ENCODE measurements at regions not wholly inside any gene's neighbourhood (a gene's known extent, or its start where the extent isn't known, plus 50 kb on each side); places are given as distances from the start of the nearest gene placed in this dataset.

DNA sequence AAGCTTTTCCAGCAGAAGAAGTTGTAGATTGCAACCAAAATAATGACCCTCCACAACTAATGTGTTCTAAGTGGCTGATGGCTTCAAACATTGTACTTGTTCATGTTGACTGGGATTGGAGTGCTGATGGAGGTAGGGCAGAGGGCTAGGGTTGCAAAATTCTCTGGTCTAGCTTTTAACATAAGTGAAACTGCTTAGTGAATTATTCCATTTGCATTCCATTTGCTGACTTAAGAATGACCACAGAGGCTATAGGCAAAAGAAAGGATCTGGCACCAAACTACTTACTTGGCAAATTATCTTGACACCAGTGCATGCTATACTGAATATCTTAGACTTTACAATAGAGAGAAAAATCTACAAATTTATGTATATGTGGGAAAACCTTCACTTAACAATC lies 287.0 kb downstream of the FGF9 start (continued):
- TF ChIP-seq, protein P1, sequence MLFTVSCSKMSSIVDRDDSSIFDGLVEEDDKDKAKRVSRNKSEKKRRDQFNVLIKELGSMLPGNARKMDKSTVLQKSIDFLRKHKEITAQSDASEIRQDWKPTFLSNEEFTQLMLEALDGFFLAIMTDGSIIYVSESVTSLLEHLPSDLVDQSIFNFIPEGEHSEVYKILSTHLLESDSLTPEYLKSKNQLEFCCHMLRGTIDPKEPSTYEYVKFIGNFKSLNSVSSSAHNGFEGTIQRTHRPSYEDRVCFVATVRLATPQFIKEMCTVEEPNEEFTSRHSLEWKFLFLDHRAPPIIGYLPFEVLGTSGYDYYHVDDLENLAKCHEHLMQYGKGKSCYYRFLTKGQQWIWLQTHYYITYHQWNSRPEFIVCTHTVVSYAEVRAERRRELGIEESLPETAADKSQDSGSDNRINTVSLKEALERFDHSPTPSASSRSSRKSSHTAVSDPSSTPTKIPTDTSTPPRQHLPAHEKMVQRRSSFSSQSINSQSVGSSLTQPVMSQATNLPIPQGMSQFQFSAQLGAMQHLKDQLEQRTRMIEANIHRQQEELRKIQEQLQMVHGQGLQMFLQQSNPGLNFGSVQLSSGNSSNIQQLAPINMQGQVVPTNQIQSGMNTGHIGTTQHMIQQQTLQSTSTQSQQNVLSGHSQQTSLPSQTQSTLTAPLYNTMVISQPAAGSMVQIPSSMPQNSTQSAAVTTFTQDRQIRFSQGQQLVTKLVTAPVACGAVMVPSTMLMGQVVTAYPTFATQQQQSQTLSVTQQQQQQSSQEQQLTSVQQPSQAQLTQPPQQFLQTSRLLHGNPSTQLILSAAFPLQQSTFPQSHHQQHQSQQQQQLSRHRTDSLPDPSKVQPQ (CRISPR knock-in tag; IDR thresholded peaks at IDR 0.05; ENCODE audit: borderline replicate concordance) = no peak
- no peak for TF ChIP-seq BHLHE40 (IDR thresholded peaks at IDR 0.05; ENCODE audit: low read length)
- no peak for TF ChIP-seq ZNF232 (CRISPR knock-in tag; IDR thresholded peaks at IDR 0.05)
- no peak for TF ChIP-seq ESRRA (IDR thresholded peaks at IDR 0.05; ENCODE audit: borderline replicate concordance, low read depth)

DNA sequence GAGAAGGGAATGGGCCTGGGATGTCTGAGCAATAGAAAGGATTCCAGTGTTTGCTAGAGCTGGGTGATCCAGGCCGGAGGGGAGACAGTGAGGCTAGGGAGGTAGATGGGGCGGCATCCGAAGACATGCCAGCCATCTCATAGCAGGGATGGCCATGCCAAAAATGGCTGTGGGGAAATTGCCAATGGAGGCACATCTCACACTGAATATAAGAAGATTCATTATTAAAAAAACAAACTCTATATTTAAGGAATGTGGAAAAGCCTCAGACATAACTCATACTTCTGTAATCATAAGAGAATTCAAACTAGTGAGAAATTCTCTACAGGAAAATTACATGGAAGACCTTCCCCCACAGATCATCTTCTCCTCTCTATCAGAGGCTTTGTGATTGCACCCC lies 289.2 kb downstream of the FGF9 start:
- POLR2A ChIA-PET = no interaction called here
- no peak overlapping the region for H3K4me3 ChIP-seq
- no peak overlapping the region for H3K27ac ChIP-seq (ENCODE audit: extremely low read depth, low read depth, low read length)
- FAIRE-seq = no peak
- WGBS (ENCODE audit: insufficient coverage, low coverage, missing lambda C conversion rate) = 0% methylated on average over 3 of the region's 3 CpGs
- H3K27me3 ChIP-seq (ENCODE audit: control insufficient read depth in 2 of 2, insufficient read depth in 2 of 2, low read length in 2 of 2) = no peaks in the 10 kb centered on the region; a peak in 1 of 5 replicates
- no peaks in the 10 kb centered on the region for H4K20me1 ChIP-seq (replicated peaks; ENCODE audit: control insufficient read depth, insufficient read depth, low read length)
- no peaks in the 10 kb centered on the region for H3K36me3 ChIP-seq (ENCODE audit: control insufficient read depth, insufficient read depth, low read length)
- no peak for ATAC-seq
- no peaks in the 10 kb centered on the region for H3K79me2 ChIP-seq (ENCODE audit: control insufficient read depth, insufficient read depth, low read length)
- intact Hi-C loops (cut with micrococcal nuclease) (no loop called here), in situ Hi-C loops (cut with MboI) (no loop called here)
- no peak overlapping the region for H2AFZ ChIP-seq (ENCODE audit: low read depth, low read length)
- H3K9me3 ChIP-seq (replicated peaks; ENCODE audit: control insufficient read depth, insufficient read depth, low read depth, low read length) = no peaks in the 10 kb centered on the region
- DNase-seq (ENCODE audit: extremely low read depth in 1 of 4, low spot score in 3 of 4) = no peak
- no TSS peak for BruUV-seq (replicated peaks)
- H3K9me1 ChIP-seq (ENCODE audit: control insufficient read depth, insufficient read depth, low read length) = no peaks in the 10 kb centered on the region
- no peaks in the 10 kb centered on the region for H3K4me1 ChIP-seq (replicated peaks in 1 of 2; ENCODE audit: control insufficient read depth in 2 of 2, insufficient read depth in 2 of 2, low read length in 2 of 2)
- H3K9ac ChIP-seq (ENCODE audit: insufficient read depth in 1 of 2, low read depth in 2 of 2, low read length in 2 of 2) = no peak overlapping the region
- CTCF ChIA-PET (ENCODE audit: low intra/inter-chr PET ratio) = no interaction called here
- H3K4me2 ChIP-seq (ENCODE audit: insufficient read depth, low read length) = no peak overlapping the region
- TF ChIP-seq, protein P2, sequence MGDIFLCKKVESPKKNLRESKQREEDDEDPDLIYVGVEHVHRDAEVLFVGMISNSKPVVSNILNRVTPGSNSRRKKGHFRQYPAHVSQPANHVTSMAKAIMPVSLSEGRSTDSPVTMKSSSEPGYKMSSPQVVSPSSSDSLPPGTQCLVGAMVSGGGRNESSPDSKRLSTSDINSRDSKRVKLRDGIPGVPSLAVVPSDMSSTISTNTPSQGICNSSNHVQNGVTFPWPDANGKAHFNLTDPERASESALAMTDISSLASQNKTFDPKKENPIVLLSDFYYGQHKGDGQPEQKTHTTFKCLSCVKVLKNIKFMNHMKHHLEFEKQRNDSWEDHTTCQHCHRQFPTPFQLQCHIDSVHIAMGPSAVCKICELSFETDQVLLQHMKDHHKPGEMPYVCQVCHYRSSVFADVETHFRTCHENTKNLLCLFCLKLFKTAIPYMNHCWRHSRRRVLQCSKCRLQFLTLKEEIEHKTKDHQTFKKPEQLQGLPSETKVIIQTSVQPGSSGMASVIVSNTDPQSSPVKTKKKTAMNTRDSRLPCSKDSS (IDR thresholded peaks at IDR 0.05; ENCODE audit: low read depth, partially characterized antibody) = no peak
- no peak for TF ChIP-seq ZNF436 (CRISPR knock-in tag; IDR thresholded peaks at IDR 0.05)
- TF ChIP-seq CGGBP1 (CRISPR knock-in tag; IDR thresholded peaks at IDR 0.05) = no peak
- TF ChIP-seq ZNF717 (CRISPR knock-in tag; IDR thresholded peaks at IDR 0.05) = no peak
- TF ChIP-seq, protein P3, sequence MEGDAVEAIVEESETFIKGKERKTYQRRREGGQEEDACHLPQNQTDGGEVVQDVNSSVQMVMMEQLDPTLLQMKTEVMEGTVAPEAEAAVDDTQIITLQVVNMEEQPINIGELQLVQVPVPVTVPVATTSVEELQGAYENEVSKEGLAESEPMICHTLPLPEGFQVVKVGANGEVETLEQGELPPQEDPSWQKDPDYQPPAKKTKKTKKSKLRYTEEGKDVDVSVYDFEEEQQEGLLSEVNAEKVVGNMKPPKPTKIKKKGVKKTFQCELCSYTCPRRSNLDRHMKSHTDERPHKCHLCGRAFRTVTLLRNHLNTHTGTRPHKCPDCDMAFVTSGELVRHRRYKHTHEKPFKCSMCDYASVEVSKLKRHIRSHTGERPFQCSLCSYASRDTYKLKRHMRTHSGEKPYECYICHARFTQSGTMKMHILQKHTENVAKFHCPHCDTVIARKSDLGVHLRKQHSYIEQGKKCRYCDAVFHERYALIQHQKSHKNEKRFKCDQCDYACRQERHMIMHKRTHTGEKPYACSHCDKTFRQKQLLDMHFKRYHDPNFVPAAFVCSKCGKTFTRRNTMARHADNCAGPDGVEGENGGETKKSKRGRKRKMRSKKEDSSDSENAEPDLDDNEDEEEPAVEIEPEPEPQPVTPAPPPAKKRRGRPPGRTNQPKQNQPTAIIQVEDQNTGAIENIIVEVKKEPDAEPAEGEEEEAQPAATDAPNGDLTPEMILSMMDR (IDR thresholded peaks at IDR 0.05 in 2 of 3, conservative IDR thresholded peaks at IDR 0.05 in 1 of 3; ENCODE audit: insufficient read depth in 2 of 3, low read depth in 1 of 3, low read length in 3 of 3) = no peak
- TF ChIP-seq, protein P4, sequence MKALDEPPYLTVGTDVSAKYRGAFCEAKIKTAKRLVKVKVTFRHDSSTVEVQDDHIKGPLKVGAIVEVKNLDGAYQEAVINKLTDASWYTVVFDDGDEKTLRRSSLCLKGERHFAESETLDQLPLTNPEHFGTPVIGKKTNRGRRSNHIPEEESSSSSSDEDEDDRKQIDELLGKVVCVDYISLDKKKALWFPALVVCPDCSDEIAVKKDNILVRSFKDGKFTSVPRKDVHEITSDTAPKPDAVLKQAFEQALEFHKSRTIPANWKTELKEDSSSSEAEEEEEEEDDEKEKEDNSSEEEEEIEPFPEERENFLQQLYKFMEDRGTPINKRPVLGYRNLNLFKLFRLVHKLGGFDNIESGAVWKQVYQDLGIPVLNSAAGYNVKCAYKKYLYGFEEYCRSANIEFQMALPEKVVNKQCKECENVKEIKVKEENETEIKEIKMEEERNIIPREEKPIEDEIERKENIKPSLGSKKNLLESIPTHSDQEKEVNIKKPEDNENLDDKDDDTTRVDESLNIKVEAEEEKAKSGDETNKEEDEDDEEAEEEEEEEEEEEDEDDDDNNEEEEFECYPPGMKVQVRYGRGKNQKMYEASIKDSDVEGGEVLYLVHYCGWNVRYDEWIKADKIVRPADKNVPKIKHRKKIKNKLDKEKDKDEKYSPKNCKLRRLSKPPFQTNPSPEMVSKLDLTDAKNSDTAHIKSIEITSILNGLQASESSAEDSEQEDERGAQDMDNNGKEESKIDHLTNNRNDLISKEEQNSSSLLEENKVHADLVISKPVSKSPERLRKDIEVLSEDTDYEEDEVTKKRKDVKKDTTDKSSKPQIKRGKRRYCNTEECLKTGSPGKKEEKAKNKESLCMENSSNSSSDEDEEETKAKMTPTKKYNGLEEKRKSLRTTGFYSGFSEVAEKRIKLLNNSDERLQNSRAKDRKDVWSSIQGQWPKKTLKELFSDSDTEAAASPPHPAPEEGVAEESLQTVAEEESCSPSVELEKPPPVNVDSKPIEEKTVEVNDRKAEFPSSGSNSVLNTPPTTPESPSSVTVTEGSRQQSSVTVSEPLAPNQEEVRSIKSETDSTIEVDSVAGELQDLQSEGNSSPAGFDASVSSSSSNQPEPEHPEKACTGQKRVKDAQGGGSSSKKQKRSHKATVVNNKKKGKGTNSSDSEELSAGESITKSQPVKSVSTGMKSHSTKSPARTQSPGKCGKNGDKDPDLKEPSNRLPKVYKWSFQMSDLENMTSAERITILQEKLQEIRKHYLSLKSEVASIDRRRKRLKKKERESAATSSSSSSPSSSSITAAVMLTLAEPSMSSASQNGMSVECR (CRISPR knock-in tag; IDR thresholded peaks at IDR 0.05) = no peak
- no peak for TF ChIP-seq SMAD3 (CRISPR knock-in tag; conservative IDR thresholded peaks at IDR 0.05)
